Activated CD8-positive, alpha-beta memory T cell treated with anti-CD3 and anti-CD28 coated beads, Interleukin-2, amount 10 ng/mL, durations not matched to agents 7 days and 5 days (primary cell): ENCODE measurements at regions not wholly inside any gene's neighbourhood (a gene's known extent, or its start where the extent isn't known, plus 50 kb on each side); places are given as distances from the start of the nearest gene placed in this dataset.
"Not testable (repeated sequence)": the region's sequence is repeated elsewhere in the genome, so short reads cannot be mapped to it uniquely, and the experiment has no call there.

ENCODE experiments used
- ATAC-seq: fragments of 150-1000 bp; cut with Tn5 transposase; one replicate; pipeline ENCODE4 v1.10.0; 2021; ENCODE audit warnings: moderate library complexity
- CTCF ChIA-PET: fragments of 350-600 bp; sonication (Branson Sonifier 250); formaldehyde crosslinking; loops from one replicate; lab custom pipeline; 2021; ENCODE audit warnings: antibody characterized with exemption; lab: Charles Lee
- DNase-seq: peaks from one replicate; pipeline ENCODE4 v3.0.0-alpha.2; 2020
- H3K27ac Mint-ChIP-seq: one replicate; pipeline ENCODE4 v1.8.0; 2021; ENCODE audit warnings: mild to moderate bottlenecking, mixed read lengths
- H3K27me3 Mint-ChIP-seq: one replicate; pipeline ENCODE4 v1.8.0; 2021; ENCODE audit warnings: mixed read lengths
- H3K36me3 Mint-ChIP-seq: one replicate; pipeline ENCODE4 v1.8.0; 2021; ENCODE audit warnings: mild to moderate bottlenecking, mixed read lengths
- H3K4me1 Mint-ChIP-seq: one replicate; pipeline ENCODE4 v1.8.0; 2021; ENCODE audit warnings: mixed read lengths
- H3K4me3 Mint-ChIP-seq: one replicate; pipeline ENCODE4 v1.8.0; 2021; ENCODE audit warnings: mild to moderate bottlenecking, moderate library complexity, mixed read lengths
- H3K9me3 Mint-ChIP-seq: one replicate; pipeline ENCODE4 v1.8.0; 2022; ENCODE audit warnings: low read depth, mixed read lengths

- Mint-ChIP-seq H3K36me3 (no peaks in the 10 kb centered on the region), H3K4me1 (no peaks in the 10 kb centered on the region), H3K4me3 (no peak overlapping the region), H3K27me3 (peaks cover 5% of the 10 kb centered on the region), H3K9me3 (no peaks in the 10 kb centered on the region), H3K27ac (no peak overlapping the region)
- no peak for DNase-seq
- CTCF ChIA-PET: no interaction called here
- ATAC-seq: no peak
These were observed 137.6 kb downstream of the COPRS start for GRCh38 chr17:31721291-31722025.

- H3K27ac Mint-ChIP-seq, H3K9me3 Mint-ChIP-seq, H3K4me3 Mint-ChIP-seq, DNase-seq, H3K4me1 Mint-ChIP-seq, CTCF ChIA-PET, ATAC-seq, H3K36me3 Mint-ChIP-seq: not testable (repeated sequence)
- peaks cover 11% of the 10 kb centered on the region for H3K27me3 Mint-ChIP-seq
These were observed 141.8 kb downstream of the COPRS start for GRCh38 chr17:31717251-31717650.

- DNase-seq: no peak
- Mint-ChIP-seq H3K4me1 (peaks cover 2% of the 10 kb centered on the region), H3K4me3 (no peak overlapping the region), H3K27ac (no peak overlapping the region), H3K36me3 (no peaks in the 10 kb centered on the region), H3K9me3 (no peaks in the 10 kb centered on the region), H3K27me3 (peaks cover 11% of the 10 kb centered on the region)
- no peak for ATAC-seq
- CTCF ChIA-PET: interaction anchor here (0.7 kb wide), 1 partner anchor 375 kb away, joined by 3 read pairs; no protein-coding TSS in a partner anchor
These were observed 143.6 kb downstream of the COPRS start for GRCh38 chr17:31715446-31715845.

GRCh38 chr17:31704483-31704882 lies 154.6 kb downstream of the COPRS start:
- ATAC-seq (no peak), DNase-seq (no peak)
- CTCF ChIA-PET: no interaction called here
- Mint-ChIP-seq H3K4me3 (no peak overlapping the region), H3K27me3 (peaks cover 45% of the 10 kb centered on the region), H3K27ac (no peak overlapping the region), H3K36me3 (no peaks in the 10 kb centered on the region), H3K4me1 (no peaks in the 10 kb centered on the region), H3K9me3 (no peaks in the 10 kb centered on the region)

GRCh38 chr17:31702041-31702440 lies 157.0 kb downstream of the COPRS start:
- ATAC-seq (no peak), DNase-seq (no peak)
- no peak overlapping the region for H3K4me3 Mint-ChIP-seq
- no peaks in the 10 kb centered on the region for H3K9me3 Mint-ChIP-seq
- no peak overlapping the region for H3K27ac Mint-ChIP-seq
- H3K4me1 Mint-ChIP-seq: no peaks in the 10 kb centered on the region
- peaks cover 49% of the 10 kb centered on the region for H3K27me3 Mint-ChIP-seq
- no peaks in the 10 kb centered on the region for H3K36me3 Mint-ChIP-seq
- CTCF ChIA-PET: no interaction called here

- no peak overlapping the region for H3K4me3 Mint-ChIP-seq
- H3K4me1 Mint-ChIP-seq: no peaks in the 10 kb centered on the region
- CTCF ChIA-PET: no interaction called here
- H3K27me3 Mint-ChIP-seq: peaks cover 44% of the 10 kb centered on the region
- no peak for ATAC-seq
- no peak for DNase-seq
- no peak overlapping the region for H3K27ac Mint-ChIP-seq
- no peaks in the 10 kb centered on the region for H3K9me3 Mint-ChIP-seq
- no peaks in the 10 kb centered on the region for H3K36me3 Mint-ChIP-seq
These were observed 158.1 kb downstream of the COPRS start for GRCh38 chr17:31700973-31701372.

GRCh38 chr17:31699886-31700285 lies 159.2 kb downstream of the COPRS start:
- H3K36me3 Mint-ChIP-seq: no peaks in the 10 kb centered on the region

GRCh38 chr17:31699281-31699680 lies 159.8 kb downstream of the COPRS start:
- Mint-ChIP-seq H3K4me1 (no peaks in the 10 kb centered on the region), H3K4me3 (no peak overlapping the region), H3K9me3 (no peaks in the 10 kb centered on the region), H3K27me3 (peaks cover 32% of the 10 kb centered on the region), H3K27ac (no peak overlapping the region), H3K36me3 (no peaks in the 10 kb centered on the region)
- no peak for ATAC-seq
- no peak for DNase-seq
- CTCF ChIA-PET: no interaction called here

More at GRCh38 chr17:31699886-31700285, 159.2 kb downstream of the COPRS start:
- Mint-ChIP-seq H3K9me3 (no peaks in the 10 kb centered on the region), H3K27me3 (peaks cover 36% of the 10 kb centered on the region), H3K4me1 (no peaks in the 10 kb centered on the region), H3K4me3 (no peak overlapping the region), H3K27ac (no peak overlapping the region)
- CTCF ChIA-PET: no interaction called here
- DNase-seq (no peak), ATAC-seq (no peak)

GRCh38 chr17:31698751-31699150 lies 160.3 kb downstream of the COPRS start:
- Mint-ChIP-seq H3K27me3 (peaks cover 28% of the 10 kb centered on the region), H3K36me3 (no peaks in the 10 kb centered on the region), H3K27ac (no peak overlapping the region), H3K4me1 (no peaks in the 10 kb centered on the region), H3K4me3 (no peak overlapping the region), H3K9me3 (no peaks in the 10 kb centered on the region)
- DNase-seq: no peak
- ATAC-seq: no peak
- CTCF ChIA-PET: no interaction called here

- Mint-ChIP-seq H3K4me1 (no peaks in the 10 kb centered on the region), H3K27me3 (peaks cover 21% of the 10 kb centered on the region), H3K4me3 (no peak overlapping the region), H3K9me3 (no peaks in the 10 kb centered on the region), H3K27ac (no peak overlapping the region), H3K36me3 (no peaks in the 10 kb centered on the region)
- CTCF ChIA-PET: no interaction called here
- ATAC-seq (no peak), DNase-seq (no peak)
These were observed 161.2 kb downstream of the COPRS start for GRCh38 chr17:31697838-31698237.

GRCh38 chr17:31696703-31697325 lies 162.2 kb downstream of the COPRS start:
- CTCF ChIA-PET: no interaction called here
- no peak for ATAC-seq
- Mint-ChIP-seq H3K27me3 (peaks cover 18% of the 10 kb centered on the region), H3K36me3 (no peaks in the 10 kb centered on the region), H3K9me3 (no peaks in the 10 kb centered on the region), H3K4me3 (no peak overlapping the region), H3K4me1 (no peaks in the 10 kb centered on the region), H3K27ac (no peak overlapping the region)
- no peak for DNase-seq

GRCh38 chr17:31696184-31696602 lies 162.9 kb downstream of the COPRS start:
- Mint-ChIP-seq H3K9me3 (no peaks in the 10 kb centered on the region), H3K27ac (no peak overlapping the region), H3K4me1 (no peaks in the 10 kb centered on the region), H3K4me3 (no peak overlapping the region), H3K36me3 (no peaks in the 10 kb centered on the region), H3K27me3 (peaks cover 17% of the 10 kb centered on the region)
- ATAC-seq (no peak), DNase-seq (no peak)
- CTCF ChIA-PET: no interaction called here

- CTCF ChIA-PET: no interaction called here
- no peaks in the 10 kb centered on the region for H3K36me3 Mint-ChIP-seq
- peaks cover 10% of the 10 kb centered on the region for H3K27me3 Mint-ChIP-seq
- H3K4me1 Mint-ChIP-seq: no peaks in the 10 kb centered on the region
- H3K27ac Mint-ChIP-seq: no peak overlapping the region
- DNase-seq: no peak
- no peak overlapping the region for H3K4me3 Mint-ChIP-seq
- no peaks in the 10 kb centered on the region for H3K9me3 Mint-ChIP-seq
- ATAC-seq: no peak
These were observed 163.5 kb downstream of the COPRS start for GRCh38 chr17:31695456-31696090.
